ENCODE measurements at regions not wholly inside any gene's neighbourhood (a gene's known extent, or its start where the extent isn't known, plus 50 kb on each side); places are given as distances from the start of the nearest gene placed in this dataset.

GRCh38 chr7:8922726-8923125 is 489.3 kb downstream of the NXPH1 start:
- no peak for TF ChIP-seq CTCF (IDR thresholded peaks at IDR 0.05)
- no peak for TF ChIP-seq ZFX (IDR thresholded peaks at IDR 0.05; ENCODE audit: borderline replicate concordance)
